ENCODE measurements at regions not wholly inside any gene's neighbourhood (a gene's known extent, or its start where the extent isn't known, plus 50 kb on each side); places are given as distances from the start of the nearest gene placed in this dataset.

DNA sequence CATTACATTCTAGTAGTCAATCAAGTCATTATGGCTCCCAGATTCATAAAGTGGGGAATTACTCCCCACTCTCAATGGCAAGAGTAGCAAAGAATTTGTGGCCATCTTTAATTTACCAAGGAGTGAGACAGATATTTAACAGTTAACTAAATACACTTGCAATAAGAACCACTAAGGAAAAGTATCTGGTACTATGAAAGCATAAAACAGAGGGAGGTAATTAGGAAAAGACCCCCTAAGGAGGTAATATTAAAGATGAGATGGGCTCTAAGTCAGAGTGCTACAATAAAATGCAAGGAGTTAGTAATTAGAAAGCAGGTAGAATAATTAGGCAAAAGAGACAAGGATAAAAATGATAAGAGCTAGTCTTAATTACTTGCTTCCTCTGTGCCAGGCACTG, 301.9 kb downstream of the CHL1 start (continued):
- TF ChIP-seq, protein P1, sequence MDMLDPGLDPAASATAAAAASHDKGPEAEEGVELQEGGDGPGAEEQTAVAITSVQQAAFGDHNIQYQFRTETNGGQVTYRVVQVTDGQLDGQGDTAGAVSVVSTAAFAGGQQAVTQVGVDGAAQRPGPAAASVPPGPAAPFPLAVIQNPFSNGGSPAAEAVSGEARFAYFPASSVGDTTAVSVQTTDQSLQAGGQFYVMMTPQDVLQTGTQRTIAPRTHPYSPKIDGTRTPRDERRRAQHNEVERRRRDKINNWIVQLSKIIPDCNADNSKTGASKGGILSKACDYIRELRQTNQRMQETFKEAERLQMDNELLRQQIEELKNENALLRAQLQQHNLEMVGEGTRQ (IDR thresholded peaks at IDR 0.05; ENCODE audit: borderline replicate concordance, low read depth, low read length) = no peak
- TF ChIP-seq, protein P2, sequence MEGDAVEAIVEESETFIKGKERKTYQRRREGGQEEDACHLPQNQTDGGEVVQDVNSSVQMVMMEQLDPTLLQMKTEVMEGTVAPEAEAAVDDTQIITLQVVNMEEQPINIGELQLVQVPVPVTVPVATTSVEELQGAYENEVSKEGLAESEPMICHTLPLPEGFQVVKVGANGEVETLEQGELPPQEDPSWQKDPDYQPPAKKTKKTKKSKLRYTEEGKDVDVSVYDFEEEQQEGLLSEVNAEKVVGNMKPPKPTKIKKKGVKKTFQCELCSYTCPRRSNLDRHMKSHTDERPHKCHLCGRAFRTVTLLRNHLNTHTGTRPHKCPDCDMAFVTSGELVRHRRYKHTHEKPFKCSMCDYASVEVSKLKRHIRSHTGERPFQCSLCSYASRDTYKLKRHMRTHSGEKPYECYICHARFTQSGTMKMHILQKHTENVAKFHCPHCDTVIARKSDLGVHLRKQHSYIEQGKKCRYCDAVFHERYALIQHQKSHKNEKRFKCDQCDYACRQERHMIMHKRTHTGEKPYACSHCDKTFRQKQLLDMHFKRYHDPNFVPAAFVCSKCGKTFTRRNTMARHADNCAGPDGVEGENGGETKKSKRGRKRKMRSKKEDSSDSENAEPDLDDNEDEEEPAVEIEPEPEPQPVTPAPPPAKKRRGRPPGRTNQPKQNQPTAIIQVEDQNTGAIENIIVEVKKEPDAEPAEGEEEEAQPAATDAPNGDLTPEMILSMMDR (IDR thresholded peaks at IDR 0.05) = no peak
- TF ChIP-seq, protein P3, sequence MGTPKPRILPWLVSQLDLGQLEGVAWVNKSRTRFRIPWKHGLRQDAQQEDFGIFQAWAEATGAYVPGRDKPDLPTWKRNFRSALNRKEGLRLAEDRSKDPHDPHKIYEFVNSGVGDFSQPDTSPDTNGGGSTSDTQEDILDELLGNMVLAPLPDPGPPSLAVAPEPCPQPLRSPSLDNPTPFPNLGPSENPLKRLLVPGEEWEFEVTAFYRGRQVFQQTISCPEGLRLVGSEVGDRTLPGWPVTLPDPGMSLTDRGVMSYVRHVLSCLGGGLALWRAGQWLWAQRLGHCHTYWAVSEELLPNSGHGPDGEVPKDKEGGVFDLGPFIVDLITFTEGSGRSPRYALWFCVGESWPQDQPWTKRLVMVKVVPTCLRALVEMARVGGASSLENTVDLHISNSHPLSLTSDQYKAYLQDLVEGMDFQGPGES (IDR thresholded peaks at IDR 0.05; ENCODE audit: low read depth, low read length) = no peak
- TF ChIP-seq JUND (IDR thresholded peaks at IDR 0.05) = no peak

DNA sequence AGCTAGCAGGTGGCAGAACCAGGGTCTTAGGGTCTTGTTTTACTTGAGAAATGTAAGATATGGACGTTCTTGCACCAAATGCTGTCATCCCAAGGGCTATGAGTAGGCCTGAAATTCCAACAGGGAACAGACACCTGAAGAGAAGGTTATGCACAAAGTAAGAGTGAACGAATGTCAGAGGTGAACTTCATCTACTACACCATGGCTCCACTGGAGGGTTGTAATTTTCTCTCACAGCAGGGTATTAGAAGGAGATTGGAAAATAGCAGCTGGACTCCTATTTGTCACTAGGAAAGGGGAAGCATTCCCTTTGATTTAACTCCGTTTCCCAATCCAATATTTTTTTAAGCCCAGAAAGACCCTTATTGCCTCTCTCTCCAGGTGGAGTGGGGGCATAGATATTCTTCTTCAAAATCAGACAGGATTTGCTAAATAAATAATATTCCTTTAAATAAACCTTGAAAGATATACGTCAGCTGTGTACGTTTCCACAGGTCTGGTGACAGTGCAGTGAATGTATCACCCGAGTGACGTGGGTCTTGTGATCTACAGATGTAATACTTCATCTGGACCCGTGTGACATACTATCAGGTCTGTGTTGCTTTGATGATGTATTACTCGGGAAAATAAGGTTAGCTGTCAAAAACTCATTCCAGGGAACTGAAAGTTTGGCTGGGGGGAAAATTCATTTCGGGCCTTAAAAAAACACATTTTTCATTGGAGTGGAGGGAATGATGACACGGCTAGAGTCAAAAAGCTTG, 302.6 kb downstream of the CHL1 start:
- H3K27me3 ChIP-seq (ENCODE audit: insufficient read depth) = no peaks in the 10 kb centered on the region
- WGBS (ENCODE audit: low lambda C conversion rate) = 32% methylated on average over 11 of the region's 11 CpGs
- H3K4me1 ChIP-seq (ENCODE audit: control insufficient read depth in 1 of 2, insufficient read depth in 2 of 2, low read depth in 1 of 2, low read length in 1 of 2) = no peaks in the 10 kb centered on the region
- CTCF ChIA-PET = no interaction called here
- H3K4me2 ChIP-seq = no peak overlapping the region
- no peaks in the 10 kb centered on the region for H3K9me2 ChIP-seq
- no peak overlapping the region for H3K4me3 ChIP-seq (ENCODE audit: low read depth in 2 of 2, low read length in 1 of 2)
- no peaks in the 10 kb centered on the region for H3K79me2 ChIP-seq (ENCODE audit: insufficient read depth)
- no peaks in the 10 kb centered on the region for H3K36me3 ChIP-seq (replicated peaks in 1 of 2; ENCODE audit: control insufficient read depth in 1 of 2, insufficient read depth in 2 of 2, low read length in 1 of 2)
- no peak overlapping the region for H3K27ac ChIP-seq (ENCODE audit: low read depth in 2 of 2, low read length in 1 of 2)
- H4K20me1 ChIP-seq (ENCODE audit: insufficient read depth) = no peaks in the 10 kb centered on the region
- no peak overlapping the region for H3K9ac ChIP-seq
- no peaks in the 10 kb centered on the region for H3K9me3 ChIP-seq
- no peaks in the 10 kb centered on the region for H3F3A ChIP-seq (replicated peaks; ENCODE audit: insufficient read depth)
- DNase-seq = no peak
- POLR2A ChIA-PET = no interaction called here
- H2AFZ ChIP-seq (ENCODE audit: low read depth) = no peak overlapping the region
- TF ChIP-seq YY1 (IDR thresholded peaks at IDR 0.05; ENCODE audit: low read depth) = no peak
- TF ChIP-seq, protein P1 (IDR thresholded peaks at IDR 0.05; ENCODE audit: borderline replicate concordance, low read depth, low read length) = no peak
- TF ChIP-seq, protein P4, sequence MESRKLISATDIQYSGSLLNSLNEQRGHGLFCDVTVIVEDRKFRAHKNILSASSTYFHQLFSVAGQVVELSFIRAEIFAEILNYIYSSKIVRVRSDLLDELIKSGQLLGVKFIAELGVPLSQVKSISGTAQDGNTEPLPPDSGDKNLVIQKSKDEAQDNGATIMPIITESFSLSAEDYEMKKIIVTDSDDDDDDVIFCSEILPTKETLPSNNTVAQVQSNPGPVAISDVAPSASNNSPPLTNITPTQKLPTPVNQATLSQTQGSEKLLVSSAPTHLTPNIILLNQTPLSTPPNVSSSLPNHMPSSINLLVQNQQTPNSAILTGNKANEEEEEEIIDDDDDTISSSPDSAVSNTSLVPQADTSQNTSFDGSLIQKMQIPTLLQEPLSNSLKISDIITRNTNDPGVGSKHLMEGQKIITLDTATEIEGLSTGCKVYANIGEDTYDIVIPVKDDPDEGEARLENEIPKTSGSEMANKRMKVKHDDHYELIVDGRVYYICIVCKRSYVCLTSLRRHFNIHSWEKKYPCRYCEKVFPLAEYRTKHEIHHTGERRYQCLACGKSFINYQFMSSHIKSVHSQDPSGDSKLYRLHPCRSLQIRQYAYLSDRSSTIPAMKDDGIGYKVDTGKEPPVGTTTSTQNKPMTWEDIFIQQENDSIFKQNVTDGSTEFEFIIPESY (IDR thresholded peaks at IDR 0.05; ENCODE audit: borderline replicate concordance, low read depth) = no peak
- TF ChIP-seq GABPA (IDR thresholded peaks at IDR 0.05; ENCODE audit: low read depth) = no peak
- no peak for TF ChIP-seq TCF12 (IDR thresholded peaks at IDR 0.05)
- TF ChIP-seq, protein P2 (IDR thresholded peaks at IDR 0.05) = no peak
- TF ChIP-seq, protein P5, sequence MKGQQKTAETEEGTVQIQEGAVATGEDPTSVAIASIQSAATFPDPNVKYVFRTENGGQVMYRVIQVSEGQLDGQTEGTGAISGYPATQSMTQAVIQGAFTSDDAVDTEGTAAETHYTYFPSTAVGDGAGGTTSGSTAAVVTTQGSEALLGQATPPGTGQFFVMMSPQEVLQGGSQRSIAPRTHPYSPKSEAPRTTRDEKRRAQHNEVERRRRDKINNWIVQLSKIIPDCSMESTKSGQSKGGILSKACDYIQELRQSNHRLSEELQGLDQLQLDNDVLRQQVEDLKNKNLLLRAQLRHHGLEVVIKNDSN (IDR thresholded peaks at IDR 0.05; ENCODE audit: borderline replicate concordance, low read depth) = no peak
- no peak for TF ChIP-seq ELF1 (IDR thresholded peaks at IDR 0.05)
- no peak for TF ChIP-seq POLR2AphosphoS5 (IDR thresholded peaks at IDR 0.05; ENCODE audit: low read depth, low read length)
- TF ChIP-seq, protein P3 (IDR thresholded peaks at IDR 0.05; ENCODE audit: low read depth, low read length) = no peak
- no peak for TF ChIP-seq RAD21 (IDR thresholded peaks at IDR 0.05; ENCODE audit: low read length)
- TF ChIP-seq MXI1 (IDR thresholded peaks at IDR 0.05; ENCODE audit: low read depth, low read length) = no peak
- TF ChIP-seq RCOR1 (IDR thresholded peaks at IDR 0.05; ENCODE audit: low read length) = no peak
- TF ChIP-seq SIN3A (IDR thresholded peaks at IDR 0.05; ENCODE audit: borderline replicate concordance, low read depth, low read length) = no peak
- TF ChIP-seq TAF1 (IDR thresholded peaks at IDR 0.05; ENCODE audit: borderline replicate concordance, low read depth, low read length) = no peak
- TF ChIP-seq, protein P6, sequence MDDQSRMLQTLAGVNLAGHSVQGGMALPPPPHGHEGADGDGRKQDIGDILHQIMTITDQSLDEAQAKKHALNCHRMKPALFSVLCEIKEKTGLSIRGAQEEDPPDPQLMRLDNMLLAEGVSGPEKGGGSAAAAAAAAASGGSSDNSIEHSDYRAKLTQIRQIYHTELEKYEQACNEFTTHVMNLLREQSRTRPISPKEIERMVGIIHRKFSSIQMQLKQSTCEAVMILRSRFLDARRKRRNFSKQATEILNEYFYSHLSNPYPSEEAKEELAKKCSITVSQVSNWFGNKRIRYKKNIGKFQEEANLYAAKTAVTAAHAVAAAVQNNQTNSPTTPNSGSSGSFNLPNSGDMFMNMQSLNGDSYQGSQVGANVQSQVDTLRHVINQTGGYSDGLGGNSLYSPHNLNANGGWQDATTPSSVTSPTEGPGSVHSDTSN (IDR thresholded peaks at IDR 0.05) = no peak
